Fibroblast of pulmonary artery (primary cell): ENCODE measurements at regions not wholly inside any gene's neighbourhood (a gene's known extent, or its start where the extent isn't known, plus 50 kb on each side); places are given as distances from the start of the nearest gene placed in this dataset.

Source experiments
- DNase-seq: peaks from one replicate; pipeline ENCODE4 v3.0.0-alpha.2; 2010; ENCODE audit warnings: low read depth
- H3K4me3 ChIP-seq: replicated peaks from 2 replicates; pipeline ENCODE4 v1.5.1; 2011; ENCODE audit warnings: low read depth, mild to moderate bottlenecking, control low read depth, low read length, moderate library complexity
- TF ChIP-seq, protein P1 (sequence below): IDR thresholded peaks from 2 replicates; pipeline ENCODE4 v1.5.1; 2011; ENCODE audit warnings: mild to moderate bottlenecking, control low read depth, low read length, inconsistent platforms; ENCODE audit errors: missing control alignments

DNA sequence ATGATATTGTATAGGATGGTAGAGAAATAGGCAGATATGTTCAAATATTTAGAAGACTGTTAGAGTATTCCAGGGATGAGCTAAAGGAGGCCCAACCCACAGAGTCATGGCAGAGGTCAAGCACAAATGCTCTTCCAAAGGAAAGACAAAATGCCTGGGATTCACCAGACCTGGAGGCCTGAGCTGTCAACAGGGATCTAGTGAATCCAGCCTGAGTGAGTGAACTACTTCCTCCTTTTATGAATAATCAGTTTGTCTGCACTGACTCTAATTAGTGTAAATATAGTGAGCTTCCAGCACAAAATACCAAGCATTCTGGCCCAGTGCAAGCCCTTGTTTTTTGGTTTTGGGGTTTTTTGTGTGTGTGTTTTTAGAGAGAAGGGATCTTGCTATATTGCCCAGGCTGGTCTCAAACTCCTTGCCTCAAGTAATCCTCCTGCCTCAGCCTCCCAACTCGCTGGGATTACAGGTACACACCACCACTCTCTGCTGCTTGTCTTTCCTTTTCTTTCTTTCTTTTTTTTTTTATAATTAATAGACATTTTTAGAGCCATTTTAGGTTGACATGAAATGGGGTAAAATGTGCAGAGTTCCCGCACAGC, 244.4 kb downstream of the SKIDA1 start:
- TF ChIP-seq, protein P1, sequence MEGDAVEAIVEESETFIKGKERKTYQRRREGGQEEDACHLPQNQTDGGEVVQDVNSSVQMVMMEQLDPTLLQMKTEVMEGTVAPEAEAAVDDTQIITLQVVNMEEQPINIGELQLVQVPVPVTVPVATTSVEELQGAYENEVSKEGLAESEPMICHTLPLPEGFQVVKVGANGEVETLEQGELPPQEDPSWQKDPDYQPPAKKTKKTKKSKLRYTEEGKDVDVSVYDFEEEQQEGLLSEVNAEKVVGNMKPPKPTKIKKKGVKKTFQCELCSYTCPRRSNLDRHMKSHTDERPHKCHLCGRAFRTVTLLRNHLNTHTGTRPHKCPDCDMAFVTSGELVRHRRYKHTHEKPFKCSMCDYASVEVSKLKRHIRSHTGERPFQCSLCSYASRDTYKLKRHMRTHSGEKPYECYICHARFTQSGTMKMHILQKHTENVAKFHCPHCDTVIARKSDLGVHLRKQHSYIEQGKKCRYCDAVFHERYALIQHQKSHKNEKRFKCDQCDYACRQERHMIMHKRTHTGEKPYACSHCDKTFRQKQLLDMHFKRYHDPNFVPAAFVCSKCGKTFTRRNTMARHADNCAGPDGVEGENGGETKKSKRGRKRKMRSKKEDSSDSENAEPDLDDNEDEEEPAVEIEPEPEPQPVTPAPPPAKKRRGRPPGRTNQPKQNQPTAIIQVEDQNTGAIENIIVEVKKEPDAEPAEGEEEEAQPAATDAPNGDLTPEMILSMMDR, result no peak
- no peak for DNase-seq
- H3K4me3 ChIP-seq, result no peak overlapping the region

- DNase-seq, result no peak
- no peak overlapping the region for H3K4me3 ChIP-seq
- TF ChIP-seq, protein P1, result no peak
These were observed 245.4 kb downstream of the SKIDA1 start for GRCh38 chr10:21280037-21280436.

- DNase-seq, result no peak
- TF ChIP-seq, protein P1, result no peak
- H3K4me3 ChIP-seq, result no peak overlapping the region
These were observed 246.3 kb downstream of the SKIDA1 start for GRCh38 chr10:21279217-21279575.

DNA sequence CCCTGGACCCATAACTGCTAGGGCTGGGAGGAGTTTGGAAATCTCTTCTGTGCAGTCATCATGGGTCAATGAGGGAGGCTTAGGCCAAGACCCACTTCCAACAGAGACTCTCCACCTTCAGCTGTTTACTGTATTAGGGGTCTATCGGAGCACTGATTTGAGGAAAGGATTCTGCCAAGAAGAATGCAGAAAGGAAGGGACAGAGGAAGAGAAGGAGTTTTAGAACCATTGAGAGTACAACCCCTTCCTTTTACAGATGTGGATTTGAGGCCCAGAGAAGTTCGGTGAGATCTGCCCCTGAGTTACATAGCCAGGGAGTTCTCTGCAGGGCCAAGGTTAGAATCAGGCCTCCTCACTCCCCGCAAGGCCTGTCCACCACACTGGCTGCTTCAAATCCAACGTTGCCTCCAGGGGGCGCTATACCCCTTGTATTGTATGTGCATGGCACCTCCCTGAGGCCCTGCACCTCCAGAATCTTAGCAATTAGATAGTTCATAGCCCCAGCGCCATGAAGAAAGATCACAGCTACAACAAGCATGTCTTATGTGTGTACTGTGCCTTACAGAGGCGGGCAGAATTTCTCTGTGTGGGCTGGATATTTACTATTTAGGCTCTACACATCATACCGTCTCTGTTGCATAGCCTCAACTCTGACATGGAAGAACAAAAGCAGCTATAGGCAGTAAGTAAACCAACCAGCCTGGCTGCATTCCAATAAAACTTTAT, 246.8 kb downstream of the SKIDA1 start:
- peak; percentile 96 for DNase-seq
- H3K4me3 ChIP-seq, result no peak overlapping the region
- TF ChIP-seq, protein P1, result peak; percentile 77

GRCh38 chr10:21273400-21273968, 252.0 kb downstream of the SKIDA1 start:
- no peak overlapping the region for H3K4me3 ChIP-seq
- DNase-seq, result no peak
- TF ChIP-seq, protein P1, result no peak

DNA sequence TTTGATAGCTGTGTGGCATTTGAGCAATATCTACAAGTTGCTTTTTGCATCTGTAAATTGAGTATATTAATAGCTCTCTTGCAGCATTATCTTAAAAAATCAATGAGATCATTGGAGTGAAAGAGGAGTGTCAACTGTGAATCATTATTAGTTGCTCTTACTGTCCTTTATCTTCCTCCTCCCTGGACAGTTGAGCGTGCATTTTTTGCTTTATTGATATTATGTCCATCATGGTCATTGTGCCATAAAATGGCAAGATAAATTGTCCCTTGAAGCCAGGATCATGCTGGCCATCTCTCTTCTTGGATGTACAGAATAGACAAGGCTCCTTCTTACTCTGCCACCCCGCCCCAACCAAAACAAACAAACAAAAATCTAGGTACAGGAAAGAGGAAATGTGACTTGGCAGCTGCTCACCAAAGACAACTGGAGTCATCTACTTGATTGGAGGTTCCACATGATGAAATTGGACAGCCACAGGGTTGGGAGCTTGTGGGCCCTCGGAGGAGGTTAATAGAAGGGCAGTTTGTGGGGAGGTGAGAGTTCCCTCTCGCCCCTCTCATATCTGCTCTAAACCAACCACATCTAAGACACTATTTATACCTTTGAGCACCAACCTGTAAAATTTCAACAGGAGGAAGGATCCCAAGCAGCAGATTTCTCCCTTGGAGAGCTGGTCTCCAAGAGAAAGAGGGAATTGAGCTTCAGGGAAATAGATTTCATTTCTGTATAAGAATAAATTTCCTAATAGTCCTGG, 252.7 kb downstream of the SKIDA1 start:
- TF ChIP-seq, protein P1, result no peak
- DNase-seq, result no peak
- no peak overlapping the region for H3K4me3 ChIP-seq
